ENCODE measurements at regions not wholly inside any gene's neighbourhood (a gene's known extent, or its start where the extent isn't known, plus 50 kb on each side); places are given as distances from the start of the nearest gene placed in this dataset.

- no peak for DNase-seq (ENCODE audit: low spot score)
- TF ChIP-seq, protein P1, sequence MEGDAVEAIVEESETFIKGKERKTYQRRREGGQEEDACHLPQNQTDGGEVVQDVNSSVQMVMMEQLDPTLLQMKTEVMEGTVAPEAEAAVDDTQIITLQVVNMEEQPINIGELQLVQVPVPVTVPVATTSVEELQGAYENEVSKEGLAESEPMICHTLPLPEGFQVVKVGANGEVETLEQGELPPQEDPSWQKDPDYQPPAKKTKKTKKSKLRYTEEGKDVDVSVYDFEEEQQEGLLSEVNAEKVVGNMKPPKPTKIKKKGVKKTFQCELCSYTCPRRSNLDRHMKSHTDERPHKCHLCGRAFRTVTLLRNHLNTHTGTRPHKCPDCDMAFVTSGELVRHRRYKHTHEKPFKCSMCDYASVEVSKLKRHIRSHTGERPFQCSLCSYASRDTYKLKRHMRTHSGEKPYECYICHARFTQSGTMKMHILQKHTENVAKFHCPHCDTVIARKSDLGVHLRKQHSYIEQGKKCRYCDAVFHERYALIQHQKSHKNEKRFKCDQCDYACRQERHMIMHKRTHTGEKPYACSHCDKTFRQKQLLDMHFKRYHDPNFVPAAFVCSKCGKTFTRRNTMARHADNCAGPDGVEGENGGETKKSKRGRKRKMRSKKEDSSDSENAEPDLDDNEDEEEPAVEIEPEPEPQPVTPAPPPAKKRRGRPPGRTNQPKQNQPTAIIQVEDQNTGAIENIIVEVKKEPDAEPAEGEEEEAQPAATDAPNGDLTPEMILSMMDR (IDR thresholded peaks at IDR 0.05; ENCODE audit: extremely low read depth, insufficient read depth, missing control alignments): no peak
- in situ Hi-C loops (cut with MboI; ENCODE audit: low pct_unique_long_range_greater_than_20kb, low sequenced_read_pairs, unreplicated experiment): no loop called here
Observed at GRCh38 chr6:14450133-14450504, 332.5 kb downstream of the CD83 start.

DNA sequence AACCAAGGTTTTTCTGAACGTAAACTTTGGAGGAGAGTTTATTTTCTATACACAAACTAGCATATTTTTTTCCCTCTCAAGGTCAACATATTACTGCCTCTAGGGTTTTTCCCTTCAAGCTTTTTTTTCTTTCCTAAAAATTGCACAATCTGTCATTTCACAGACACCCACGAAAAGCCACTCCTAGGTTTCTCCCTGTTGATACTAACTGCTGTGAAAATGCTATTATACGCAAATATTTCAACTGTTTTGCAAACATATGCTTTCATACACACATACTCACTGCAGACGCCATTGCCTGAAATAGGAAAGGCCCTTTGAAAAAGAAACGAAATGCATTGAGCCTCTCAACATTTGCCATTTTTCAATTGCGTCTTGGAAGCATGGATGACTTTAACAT is 333.0 kb downstream of the CD83 start:
- in situ Hi-C loops (cut with MboI; ENCODE audit: low pct_unique_long_range_greater_than_20kb, low sequenced_read_pairs, unreplicated experiment): no loop called here
- TF ChIP-seq, protein P1 (IDR thresholded peaks at IDR 0.05; ENCODE audit: extremely low read depth, insufficient read depth, missing control alignments): no peak

GRCh38 chr6:14451594-14452374 is 334.2 kb downstream of the CD83 start:
- TF ChIP-seq, protein P1 (IDR thresholded peaks at IDR 0.05; ENCODE audit: extremely low read depth, insufficient read depth, missing control alignments): no peak
- no peak for DNase-seq (ENCODE audit: low spot score)
- in situ Hi-C loops (cut with MboI; ENCODE audit: low pct_unique_long_range_greater_than_20kb, low sequenced_read_pairs, unreplicated experiment): no loop called here

More for the DNA sequence above, 333.0 kb downstream of the CD83 start:
- DNase-seq (ENCODE audit: low spot score): no peak

- no peak for DNase-seq (ENCODE audit: low spot score)
- in situ Hi-C loops (cut with MboI; ENCODE audit: low pct_unique_long_range_greater_than_20kb, low sequenced_read_pairs, unreplicated experiment): no loop called here
Observed at GRCh38 chr6:14452567-14453527, 335.3 kb downstream of the CD83 start.

DNA sequence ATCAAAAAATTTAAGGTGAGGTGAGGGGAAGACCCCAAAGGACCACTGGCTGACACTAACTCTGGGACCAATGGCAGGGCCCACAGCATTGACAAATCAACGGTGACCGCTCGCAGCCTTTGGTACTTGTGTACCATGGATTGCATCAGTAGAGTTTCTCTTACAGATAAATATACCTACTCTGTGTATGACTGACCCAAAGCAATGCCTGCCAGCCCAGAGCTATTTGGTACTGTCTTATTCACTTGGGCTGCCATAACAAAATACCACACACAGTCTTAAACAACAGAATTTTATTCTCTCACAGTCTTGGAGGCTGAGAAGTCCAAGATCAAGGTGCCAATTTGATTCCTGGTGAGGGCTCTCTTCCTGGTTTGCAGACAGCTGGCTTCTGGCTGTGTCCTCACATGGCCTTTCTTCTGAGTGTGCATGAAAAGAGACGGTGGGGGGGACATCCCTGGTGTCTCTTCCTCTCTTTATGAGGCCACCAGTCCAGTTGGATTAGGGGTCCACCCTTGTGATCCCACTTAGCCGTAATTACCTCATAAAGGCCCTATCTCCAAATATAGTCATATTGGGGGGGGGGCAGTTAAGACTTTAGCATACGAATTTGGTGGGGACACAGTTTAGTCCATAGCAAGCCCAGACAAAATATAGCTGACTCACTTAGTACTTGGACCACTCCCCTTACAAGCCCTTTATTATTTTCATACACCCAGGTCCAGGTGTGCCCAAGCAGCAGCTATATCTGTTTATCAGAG is 336.3 kb downstream of the CD83 start:
- in situ Hi-C loops (cut with MboI; ENCODE audit: low pct_unique_long_range_greater_than_20kb, low sequenced_read_pairs, unreplicated experiment): no loop called here
- DNase-seq (ENCODE audit: low spot score): no peak
- TF ChIP-seq, protein P1 (IDR thresholded peaks at IDR 0.05; ENCODE audit: extremely low read depth, insufficient read depth, missing control alignments): no peak

More at GRCh38 chr6:14452567-14453527, 335.3 kb downstream of the CD83 start:
- TF ChIP-seq, protein P1 (IDR thresholded peaks at IDR 0.05; ENCODE audit: extremely low read depth, insufficient read depth, missing control alignments): no peak

DNA sequence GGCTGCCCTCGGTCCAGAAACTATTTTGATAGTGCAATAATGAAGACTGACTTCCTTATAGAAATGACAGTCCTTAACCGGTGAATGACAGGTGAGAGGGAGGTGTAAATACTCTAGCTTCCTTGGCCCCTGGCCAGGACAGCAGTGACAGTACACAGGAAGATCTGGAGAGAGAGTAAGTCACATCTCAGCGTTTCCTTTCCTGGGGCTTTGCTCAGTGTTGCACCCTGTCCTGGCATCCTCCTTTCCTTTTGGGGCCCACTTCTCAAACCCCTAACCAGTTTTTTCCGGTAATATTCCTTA is 336.9 kb downstream of the CD83 start:
- in situ Hi-C loops (cut with MboI; ENCODE audit: low pct_unique_long_range_greater_than_20kb, low sequenced_read_pairs, unreplicated experiment): no loop called here
- TF ChIP-seq, protein P1 (IDR thresholded peaks at IDR 0.05; ENCODE audit: extremely low read depth, insufficient read depth, missing control alignments): no peak
- no peak for DNase-seq (ENCODE audit: low spot score)

Data from GM13977 (cell line).